ENCODE measurements at regions not wholly inside any gene's neighbourhood (a gene's known extent, or its start where the extent isn't known, plus 50 kb on each side); places are given as distances from the start of the nearest gene placed in this dataset.

- Histone ChIP-seq H3K36me3 (ENCODE audit: control insufficient read depth in 2 of 2, extremely low read depth in 1 of 2, insufficient read depth in 2 of 2, low read length in 2 of 2) (no peaks in the 10 kb centered on the region), H3K4me3 (replicated peaks in 1 of 3; ENCODE audit: insufficient read depth in 1 of 3, low read depth in 1 of 3, low read length in 3 of 3) (no peak overlapping the region), H3K4me2 (ENCODE audit: insufficient read depth, low read length) (no peak overlapping the region), H3K79me2 (ENCODE audit: control insufficient read depth, insufficient read depth, low read length) (no peaks in the 10 kb centered on the region), H2AFZ (ENCODE audit: low read depth, low read length) (no peak overlapping the region), H4K20me1 (replicated peaks; ENCODE audit: control insufficient read depth, extremely low read depth, insufficient read depth, low read length) (no peaks in the 10 kb centered on the region), H3K9me3 (replicated peaks; ENCODE audit: control insufficient read depth, insufficient read depth, low read length) (no peaks in the 10 kb centered on the region), H3K9ac (replicated peaks; ENCODE audit: extremely low read depth, insufficient read depth, low read length) (no peak overlapping the region), H3K27ac (ENCODE audit: insufficient read depth, low read depth, low read length) (no peak overlapping the region), H3K4me1 (ENCODE audit: control insufficient read depth, extremely low read depth, insufficient read depth, low read length) (no peaks in the 10 kb centered on the region), H3K27me3 (ENCODE audit: control insufficient read depth in 2 of 2, insufficient read depth in 2 of 2, low read length in 2 of 2) (no peaks in the 10 kb centered on the region), H3K9me1 (replicated peaks; ENCODE audit: control insufficient read depth, extremely low read depth, insufficient read depth, low read length) (no peaks in the 10 kb centered on the region)
- no peak for TF ChIP-seq GATA2 (IDR thresholded peaks at IDR 0.05; ENCODE audit: insufficient read depth, insufficient read length, low read depth, low read length)
- TF ChIP-seq MYC (IDR thresholded peaks at IDR 0.05; ENCODE audit: low read depth, low read length): no peak
- no peak for TF ChIP-seq POLR2A (IDR thresholded peaks at IDR 0.05; ENCODE audit: low read depth, low read length)
- no peak for TF ChIP-seq POLR2AphosphoS5 (IDR thresholded peaks at IDR 0.05; ENCODE audit: insufficient read depth, low read depth, low read length)
- TF ChIP-seq MAX (IDR thresholded peaks at IDR 0.05; ENCODE audit: insufficient read depth, insufficient read length): no peak
- no peak for TF ChIP-seq JUN (IDR thresholded peaks at IDR 0.05; ENCODE audit: borderline replicate concordance, insufficient read depth, insufficient read length, low read depth)
- no peak for TF ChIP-seq EZH2 (IDR thresholded peaks at IDR 0.05; ENCODE audit: borderline replicate concordance, low read depth, low read length, severe bottlenecking)
- TF ChIP-seq CTCF (IDR thresholded peaks at IDR 0.05; ENCODE audit: extremely low read depth in 1 of 2, insufficient read depth in 1 of 2, low read depth in 1 of 2, low read length in 2 of 2): no peak
- intact Hi-C loops (cut with micrococcal nuclease) (no loop called here), dilution Hi-C loops (cut with MboI; ENCODE audit: extremely low pct_ligation_motif_present, low sequenced_read_pairs) (no loop called here)
- ChIA-PET POLR2A (no interaction called here), CTCF (interaction anchor here (1.0 to 1.3 kb wide), 3 partner anchors 9 to 16 kb away, joined by 3 to 5 read pairs (median 3); no protein-coding TSS in a partner anchor)
- BruUV-seq (replicated peaks): no TSS peak
- DNase-seq (ENCODE audit: low read depth, low spot score) (no peak), FAIRE-seq (no peak)
Measured at GRCh38 chr4:106762666-106763443, 273.3 kb downstream of the DKK2 start.

All from endothelial cell of umbilical vein (primary cell).